ENCODE measurements at regions not wholly inside any gene's neighbourhood (a gene's known extent, or its start where the extent isn't known, plus 50 kb on each side); places are given as distances from the start of the nearest gene placed in this dataset.
A peak's percentile ranks its signal among the peaks of the same experiment; 100 is the strongest.

- no peak for DNase-seq
These were observed 86.5 kb upstream of the PFKP start for GRCh38 chr10:2980791-2981360.

- DNase-seq = no peak
These were observed 87.2 kb upstream of the PFKP start for GRCh38 chr10:2980116-2980515.

GRCh38 chr10:2979306-2979705 is 88.0 kb upstream of the PFKP start:
- no peak for DNase-seq

GRCh38 chr10:2978574-2979273 is 88.6 kb upstream of the PFKP start:
- no peak for DNase-seq

- peak in 1 of 2 donors; percentile 6 for DNase-seq
These were observed 89.2 kb upstream of the PFKP start for GRCh38 chr10:2978111-2978510.

- DNase-seq = no peak
These were observed 92.7 kb upstream of the PFKP start for GRCh38 chr10:2974503-2975207.

GRCh38 chr10:2974083-2974482 is 93.3 kb upstream of the PFKP start:
- DNase-seq = no peak

- DNase-seq = no peak
These were observed 94.5 kb upstream of the PFKP start for GRCh38 chr10:2972810-2973209.

- DNase-seq = no peak
These were observed 95.1 kb upstream of the PFKP start for GRCh38 chr10:2972216-2972615.

GRCh38 chr10:2970190-2970823 is 97.0 kb upstream of the PFKP start:
- DNase-seq = no peak

- no peak for DNase-seq
These were observed 98.8 kb upstream of the PFKP start for GRCh38 chr10:2968401-2969058.

GRCh38 chr10:2966134-2966533 is 101.2 kb upstream of the PFKP start:
- DNase-seq = no peak

- DNase-seq = no peak
These were observed 102.6 kb upstream of the PFKP start for GRCh38 chr10:2964632-2965296.

GRCh38 chr10:2963889-2964631 is 103.3 kb upstream of the PFKP start:
- DNase-seq = no peak

- DNase-seq = no peak
These were observed 105.2 kb upstream of the PFKP start for GRCh38 chr10:2962194-2962593.

GRCh38 chr10:2958659-2959058 is 108.7 kb upstream of the PFKP start:
- no peak for DNase-seq

- DNase-seq = no peak
These were observed 109.6 kb upstream of the PFKP start for GRCh38 chr10:2957785-2958184.

GRCh38 chr10:2955064-2955463 is 112.3 kb upstream of the PFKP start:
- no peak for DNase-seq

GRCh38 chr10:2953495-2953894 is 113.9 kb upstream of the PFKP start:
- DNase-seq = no peak

- DNase-seq = no peak
These were observed 116.0 kb upstream of the PFKP start for GRCh38 chr10:2951235-2951835.

GRCh38 chr10:2950546-2950945 is 116.8 kb upstream of the PFKP start:
- no peak for DNase-seq

- DNase-seq = no peak
These were observed 117.4 kb upstream of the PFKP start for GRCh38 chr10:2949948-2950354.
